ENCODE measurements at regions not wholly inside any gene's neighbourhood (a gene's known extent, or its start where the extent isn't known, plus 50 kb on each side); places are given as distances from the start of the nearest gene placed in this dataset.

DNA sequence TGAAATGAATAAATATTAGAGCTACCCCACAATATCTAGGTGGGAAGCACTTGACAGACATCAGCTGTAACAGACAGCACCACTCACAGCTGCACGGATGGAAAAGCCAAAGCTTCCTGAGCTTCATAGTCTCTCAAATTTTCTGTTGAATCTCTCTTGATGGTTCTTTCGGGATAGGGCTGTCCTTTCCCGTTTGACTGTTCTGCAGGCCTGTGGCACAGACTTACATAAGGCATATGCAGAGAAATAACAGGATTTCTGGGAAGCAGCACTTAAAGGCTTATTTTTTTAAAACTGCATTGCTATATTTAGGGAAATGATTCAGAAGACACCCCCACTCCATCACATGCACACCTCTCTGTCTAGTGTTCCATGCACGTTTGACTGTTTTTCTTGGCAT, 77.5 kb downstream of the ZNF648 start:
- TF ChIP-seq CTCF (IDR thresholded peaks at IDR 0.05) (no peak), CREB1 (CRISPR knock-in tag; IDR thresholded peaks at IDR 0.05) (no peak), ZNF121 (CRISPR knock-in tag; IDR thresholded peaks at IDR 0.05) (no peak), ZNF396 (CRISPR knock-in tag; IDR thresholded peaks at IDR 0.05; ENCODE audit: borderline replicate concordance) (no peak), HMGXB4 (CRISPR knock-in tag; IDR thresholded peaks at IDR 0.05) (no peak), TCF7 (CRISPR knock-in tag; IDR thresholded peaks at IDR 0.05; ENCODE audit: low read depth) (no peak), TP53 (CRISPR knock-in tag; IDR thresholded peaks at IDR 0.05) (no peak), IRF1 (CRISPR knock-in tag; IDR thresholded peaks at IDR 0.05) (no peak), PRDM15 (CRISPR knock-in tag; IDR thresholded peaks at IDR 0.05) (no peak), ZNF263 (CRISPR knock-in tag; IDR thresholded peaks at IDR 0.05; ENCODE audit: low read depth) (no peak)

Data from WTC11 (cell line).